NT2/D1 (cell line): ENCODE measurements at regions not wholly inside any gene's neighbourhood (a gene's known extent, or its start where the extent isn't known, plus 50 kb on each side); places are given as distances from the start of the nearest gene placed in this dataset.

ENCODE experiments used
- DNase-seq: peaks from one replicate; pipeline ENCODE4 v3.0.0-alpha.2; 2011; ENCODE audit warnings: low read depth, low spot score
- H3K27me3 ChIP-seq: 2 replicates; pipeline ENCODE4 v1.6.0; 2011; ENCODE audit warnings: mild to moderate bottlenecking; ENCODE audit not compliant: insufficient read length, insufficient read depth
- H3K36me3 ChIP-seq: 2 replicates; pipeline ENCODE4 v1.6.1; 2011; ENCODE audit warnings: mild to moderate bottlenecking, low read length, mixed read lengths; ENCODE audit not compliant: insufficient read depth, insufficient read length
- H3K4me1 ChIP-seq: 2 replicates; pipeline ENCODE4 v1.5.1; 2011; ENCODE audit not compliant: insufficient read depth, insufficient read length
- H3K4me3 ChIP-seq: 2 replicates; pipeline ENCODE4 v1.5.1; 2011; ENCODE audit warnings: low read depth; ENCODE audit not compliant: insufficient read length
- H3K9ac ChIP-seq: 2 replicates; pipeline ENCODE4 v1.6.0; 2011; ENCODE audit warnings: low read depth; ENCODE audit not compliant: insufficient read length
- H3K9me3 ChIP-seq: 2 replicates; pipeline ENCODE4 v1.5.1; 2011; ENCODE audit warnings: mild to moderate bottlenecking, low read length; ENCODE audit not compliant: insufficient read depth
- SUZ12 ChIP-seq: IDR thresholded peaks from 2 replicates; pipeline ENCODE4 v1.6.1; 2011; ENCODE audit not compliant: insufficient read length, insufficient read depth; ENCODE audit errors: extremely low read depth
- YY1 ChIP-seq: IDR thresholded peaks from 2 replicates; pipeline ENCODE4 v1.6.1; 2011; ENCODE audit not compliant: insufficient read length, insufficient read depth
- ZNF274 ChIP-seq: IDR thresholded peaks from 2 replicates; pipeline ENCODE4 v1.6.1; 2011; ENCODE audit warnings: mild to moderate bottlenecking, low read depth, low read length

DNA sequence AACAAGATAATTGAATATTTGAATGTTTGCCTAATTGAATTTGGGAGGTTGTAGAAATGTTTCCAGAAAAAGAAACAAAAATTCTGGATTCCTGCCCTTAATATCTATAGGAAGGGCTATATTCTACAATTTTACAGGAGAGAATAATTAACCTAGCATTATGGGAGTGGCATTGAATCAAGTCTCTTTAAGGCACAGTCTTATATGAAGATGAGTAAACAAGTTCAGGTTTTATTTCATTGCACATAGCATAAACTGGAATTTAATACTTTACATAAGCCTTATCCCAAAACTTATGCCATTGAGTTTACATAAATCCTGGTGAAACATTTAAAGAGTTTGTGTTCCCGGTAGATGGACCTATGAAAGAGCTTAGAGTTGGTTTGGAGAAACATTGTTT, 138.1 kb upstream of the ADAMTSL1 start:
- TF ChIP-seq SUZ12 (no peak), ZNF274 (no peak), YY1 (no peak)
- H3K9me3 ChIP-seq = no peaks in the 10 kb centered on the region
- no peaks in the 10 kb centered on the region for H3K27me3 ChIP-seq
- no peaks in the 10 kb centered on the region for H3K36me3 ChIP-seq
- no peak for DNase-seq
- no peaks in the 10 kb centered on the region for H3K4me1 ChIP-seq
- no peak overlapping the region for H3K4me3 ChIP-seq
- no peak overlapping the region for H3K9ac ChIP-seq

DNA sequence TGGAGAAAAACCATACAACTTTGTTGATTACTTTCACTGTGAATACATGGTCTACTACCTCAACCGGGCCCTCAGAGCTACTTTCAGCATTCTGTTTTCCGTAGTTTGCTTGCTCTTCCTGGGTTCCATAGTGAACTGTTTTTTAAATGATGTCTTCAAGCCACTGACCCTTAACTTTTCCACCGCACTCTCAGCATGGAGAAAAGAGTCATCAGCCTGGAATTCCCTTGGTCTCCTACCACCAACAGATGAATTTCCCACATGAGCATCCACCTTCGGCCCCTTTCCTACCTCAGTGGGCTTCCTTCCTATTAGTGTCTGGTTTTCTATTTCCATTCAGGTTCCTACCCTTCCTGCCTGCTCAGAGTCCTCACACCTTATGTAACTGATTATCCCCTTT, 135.9 kb upstream of the ADAMTSL1 start:
- TF ChIP-seq SUZ12 (no peak), ZNF274 (no peak), YY1 (no peak)

DNA sequence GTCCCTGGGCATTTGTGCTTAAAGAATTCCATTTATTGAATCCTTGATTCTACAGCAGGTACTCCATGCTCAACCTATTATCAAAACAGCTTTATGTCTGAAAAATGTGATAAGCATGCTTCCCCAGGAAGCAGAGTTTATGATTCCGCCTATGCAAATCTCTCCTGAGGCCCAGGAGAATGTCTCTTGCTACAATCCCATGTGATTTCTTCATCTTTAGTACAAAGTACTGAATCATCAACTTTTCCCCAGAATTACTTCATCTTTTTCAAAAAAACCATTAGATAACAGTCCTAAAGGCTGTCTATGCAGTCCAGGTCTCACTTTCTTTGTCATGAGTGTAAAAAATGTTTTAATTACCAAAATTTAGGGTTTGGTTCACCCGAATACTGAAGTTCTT, 130.2 kb upstream of the ADAMTSL1 start:
- no peaks in the 10 kb centered on the region for H3K4me1 ChIP-seq
- TF ChIP-seq SUZ12 = no peak
- no peak for TF ChIP-seq YY1
- TF ChIP-seq ZNF274 = no peak
- DNase-seq = no peak
- no peak overlapping the region for H3K9ac ChIP-seq
- H3K9me3 ChIP-seq = no peaks in the 10 kb centered on the region
- no peaks in the 10 kb centered on the region for H3K27me3 ChIP-seq
- no peaks in the 10 kb centered on the region for H3K36me3 ChIP-seq
- H3K4me3 ChIP-seq = no peak overlapping the region

More for the DNA sequence above, 135.9 kb upstream of the ADAMTSL1 start:
- no peak overlapping the region for H3K9ac ChIP-seq
- no peak for DNase-seq
- H3K27me3 ChIP-seq = no peaks in the 10 kb centered on the region
- no peaks in the 10 kb centered on the region for H3K36me3 ChIP-seq
- no peaks in the 10 kb centered on the region for H3K9me3 ChIP-seq
- no peaks in the 10 kb centered on the region for H3K4me1 ChIP-seq
- H3K4me3 ChIP-seq = no peak overlapping the region

DNA sequence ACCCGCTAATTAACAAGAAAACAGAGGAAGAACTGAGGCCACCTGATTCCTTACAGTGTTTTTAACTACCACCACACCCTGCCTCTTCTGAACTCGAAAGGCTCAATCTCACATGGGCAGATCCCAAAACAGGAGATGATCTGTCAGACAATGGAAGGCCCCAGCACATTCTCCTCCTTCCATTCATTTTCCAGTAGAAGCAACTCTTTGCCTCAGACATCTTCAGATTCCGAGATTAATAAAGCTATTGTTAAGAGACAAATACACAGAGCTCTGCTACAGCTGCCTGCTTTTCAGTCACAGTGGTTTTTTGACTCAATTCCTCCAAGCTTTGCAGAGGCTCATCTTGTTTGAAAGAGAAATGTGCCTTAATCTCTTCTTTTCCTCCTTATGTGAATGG, 127.2 kb upstream of the ADAMTSL1 start:
- DNase-seq = no peak
- H3K4me1 ChIP-seq = no peaks in the 10 kb centered on the region

DNA sequence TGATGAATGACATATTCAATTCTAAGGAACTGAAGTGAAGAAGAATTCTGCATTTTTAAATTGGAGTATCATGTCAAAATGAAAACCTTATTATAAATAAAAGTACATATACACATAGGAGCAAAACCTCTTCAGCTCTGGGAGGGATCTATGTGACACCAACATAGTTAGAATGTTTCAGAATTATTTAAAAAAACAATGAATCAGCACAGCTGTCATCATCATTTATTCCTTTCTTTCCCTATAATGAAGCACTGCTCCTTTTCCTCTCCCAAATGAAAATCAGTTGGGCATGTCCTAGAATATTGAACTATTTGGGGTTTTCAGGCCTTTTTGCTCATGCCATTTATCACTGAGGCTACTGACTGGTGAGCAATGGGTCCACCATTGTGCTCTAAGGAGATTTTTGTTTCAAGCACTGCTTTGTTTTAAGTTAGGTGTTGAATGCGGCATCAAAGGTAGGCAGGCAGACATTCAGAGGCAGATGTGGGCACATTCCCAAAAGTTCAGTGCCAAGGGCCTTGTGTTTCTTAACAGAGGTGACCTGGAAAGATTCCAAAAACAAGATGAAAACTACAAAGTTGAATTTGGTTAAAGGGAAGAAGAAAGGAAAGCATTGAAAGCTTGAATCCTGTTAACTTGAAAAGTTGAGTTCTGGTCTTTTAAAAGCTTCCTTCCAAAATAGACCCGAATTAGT, 126.4 kb upstream of the ADAMTSL1 start:
- H3K9ac ChIP-seq = no peak overlapping the region
- H3K36me3 ChIP-seq = no peaks in the 10 kb centered on the region
- H3K27me3 ChIP-seq = no peaks in the 10 kb centered on the region
- DNase-seq = no peak
- no peak for TF ChIP-seq YY1
- no peak for TF ChIP-seq ZNF274
- TF ChIP-seq SUZ12 = no peak
- no peaks in the 10 kb centered on the region for H3K9me3 ChIP-seq
- H3K4me3 ChIP-seq = no peak overlapping the region
- H3K4me1 ChIP-seq = no peaks in the 10 kb centered on the region

More for the DNA sequence above, 127.2 kb upstream of the ADAMTSL1 start:
- Histone ChIP-seq H3K4me3 (no peak overlapping the region), H3K9ac (no peak overlapping the region), H3K9me3 (no peaks in the 10 kb centered on the region), H3K36me3 (no peaks in the 10 kb centered on the region), H3K27me3 (no peaks in the 10 kb centered on the region)
- TF ChIP-seq ZNF274 (no peak), YY1 (no peak), SUZ12 (no peak)

DNA sequence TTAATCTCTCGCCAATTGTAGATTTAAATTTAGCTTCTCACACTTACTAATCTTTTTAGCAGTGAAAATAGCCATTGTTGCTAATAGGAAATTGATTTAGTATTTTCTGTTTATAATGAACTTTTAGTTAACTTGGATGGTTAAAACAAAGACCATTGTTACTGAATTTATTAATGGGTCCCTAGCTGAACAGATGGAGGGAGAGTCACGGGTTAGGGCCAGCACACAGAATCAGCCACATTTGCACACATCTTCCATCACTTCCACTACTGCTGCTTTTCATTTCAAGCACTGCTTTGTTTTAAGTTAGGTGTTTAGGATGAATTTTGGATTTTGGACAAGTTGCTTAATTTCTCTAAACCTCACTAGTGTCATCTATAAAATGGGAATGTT, 125.9 kb upstream of the ADAMTSL1 start:
- TF ChIP-seq ZNF274 = no peak
- TF ChIP-seq YY1 = no peak
- H3K4me1 ChIP-seq = no peaks in the 10 kb centered on the region
- H3K27me3 ChIP-seq = no peaks in the 10 kb centered on the region
- no peaks in the 10 kb centered on the region for H3K36me3 ChIP-seq
- H3K9ac ChIP-seq = no peak overlapping the region
- no peak overlapping the region for H3K4me3 ChIP-seq
- no peak for DNase-seq
- no peaks in the 10 kb centered on the region for H3K9me3 ChIP-seq

DNA sequence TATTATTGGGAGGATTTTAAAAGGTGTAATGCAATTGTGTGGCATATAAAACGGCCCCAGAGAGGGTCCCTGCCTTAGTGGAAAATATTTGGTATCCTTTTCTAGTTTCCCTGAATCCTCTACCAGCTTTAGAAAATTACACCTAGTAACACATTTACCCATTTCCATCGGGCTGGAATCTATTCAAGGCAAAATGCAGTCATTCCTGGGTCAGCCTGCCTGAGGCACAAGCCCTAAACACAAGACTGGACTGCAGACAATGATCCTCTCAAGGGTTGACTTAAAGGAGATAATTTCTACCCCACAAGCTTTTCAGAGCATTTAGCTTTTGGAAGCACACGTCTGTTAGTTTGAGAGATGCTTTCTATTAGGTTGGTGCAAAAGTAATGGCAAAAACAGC, 124.4 kb upstream of the ADAMTSL1 start:
- no peaks in the 10 kb centered on the region for H3K9me3 ChIP-seq
- no peak overlapping the region for H3K4me3 ChIP-seq
- no peaks in the 10 kb centered on the region for H3K4me1 ChIP-seq
- no peak overlapping the region for H3K9ac ChIP-seq
- H3K36me3 ChIP-seq = no peaks in the 10 kb centered on the region
- TF ChIP-seq ZNF274 = no peak
- TF ChIP-seq YY1 = no peak
- no peak for TF ChIP-seq SUZ12
- DNase-seq = no peak
- H3K27me3 ChIP-seq = no peaks in the 10 kb centered on the region
